Neural cell (in vitro differentiated cells): ENCODE measurements at regions not wholly inside any gene's neighbourhood (a gene's known extent, or its start where the extent isn't known, plus 50 kb on each side); places are given as distances from the start of the nearest gene placed in this dataset.

Experiments
- CTCF ChIP-seq: fragments of 450-650 bp; IDR thresholded peaks from 2 replicates; pipeline ENCODE4 v1.5.1; 2014; ENCODE audit warnings: antibody characterized with exemption, mild to moderate bottlenecking, moderate library complexity; ENCODE audit not compliant: poor library complexity, severe bottlenecking
- EZH2 ChIP-seq: fragments of 200-600, 300-800 bp; shearing (Covaris generic), sonication (generic); IDR thresholded peaks from 2 replicates; pipeline ENCODE4 v1.6.1; 2014; ENCODE audit warnings: antibody characterized with exemption, low read length, borderline replicate concordance, mild to moderate bottlenecking; ENCODE audit not compliant: insufficient read depth, poor library complexity, severe bottlenecking
- REST ChIP-seq: IDR thresholded peaks from 2 replicates; pipeline ENCODE4 v1.6.1; 2012; ENCODE audit warnings: borderline replicate concordance
- SMC3 ChIP-seq: fragments of 450-650 bp; conservative IDR thresholded peaks from 2 replicates; pipeline ENCODE4 v1.6.1; 2014; ENCODE audit warnings: antibody characterized with exemption, mild to moderate bottlenecking, moderate library complexity; ENCODE audit not compliant: poor library complexity
- TAF1 ChIP-seq: IDR thresholded peaks from 2 replicates; pipeline ENCODE4 v1.6.1; 2012; ENCODE audit warnings: low read depth

GRCh38 chr3:181987736-181988135 is 276.0 kb downstream of the SOX2 start:
- TF ChIP-seq REST (no peak), TAF1 (no peak), CTCF (no peak), EZH2 (no peak), SMC3 (no peak)
